HCT116 (cell line): ENCODE measurements at regions not wholly inside any gene's neighbourhood (a gene's known extent, or its start where the extent isn't known, plus 50 kb on each side); places are given as distances from the start of the nearest gene placed in this dataset.

Experiments
- ATAC-seq: fragments of 200-7000 bp; cut with Tn5 transposase; 2 replicates; pipeline ENCODE4 v1.9.1; 2020; ENCODE audit warnings: mild to moderate bottlenecking, moderate library complexity
- BruUV-seq: library from RNA; stranded (reverse); fragments of 400-500 nt; replicated peaks from 2 replicates; lab custom pipeline; 2021; lab: Mats Ljungman, UMichigan
- CTCF ChIA-PET: fragments of 300-600 bp; sonication (Branson Sonifier 250); formaldehyde crosslinking; loops from one replicate; lab custom pipeline; 2021; ENCODE audit warnings: antibody characterized with exemption; lab: Charles Lee
- POLR2A ChIA-PET: fragments of 300-600, 350-600 bp; sonication (Branson Sonifier 250); formaldehyde crosslinking; loops from one replicate; lab custom pipeline; 2021; ENCODE audit warnings: antibody characterized with exemption; lab: Charles Lee
- RAD21 ChIA-PET, 2 experiments: fragments of 300-600 bp; sonication (Branson Sonifier 250); formaldehyde crosslinking; loops; one replicate each; lab custom pipeline; 2023; ENCODE audit warnings: low total read pairs in 2 of 2; ENCODE audit not compliant: uncharacterized antibody in 2 of 2, unreplicated experiment in 2 of 2, low non-redundant PET in 1 of 2; lab: Charles Lee
- DNase-seq: peaks from one replicate; pipeline ENCODE4 v3.0.0-alpha.2; 2010; ENCODE audit warnings: low read depth, low spot score
- H2AFZ ChIP-seq: fragments of 200-600 bp; shearing (Covaris generic), sonication (generic); 2 replicates; pipeline ENCODE4 v1.6.1; 2017; ENCODE audit warnings: low read depth, mixed run types, mixed read lengths, antibody characterized with exemption, low read length; ENCODE audit not compliant: poor library complexity, severe bottlenecking
- H3K27ac ChIP-seq: 2 replicates; pipeline ENCODE4 v1.5.1; 2012; ENCODE audit warnings: low read depth, low read length
- H3K27me3 ChIP-seq: fragments of 200-600 bp; sonication (generic); 2 replicates; pipeline ENCODE4 v1.6.1; 2016; ENCODE audit warnings: mixed run types, low read length, mixed read lengths; ENCODE audit not compliant: insufficient read depth
- H3K36me3 ChIP-seq, 2 experiments: fragments of 200-500 bp in 1 of 2; fragments of 200-600 bp in 1 of 2; sonication (Bioruptor generic) in 1 of 2; sonication (generic) in 1 of 2; 2 replicates each; pipeline versions ENCODE4 v1.5.1 to v1.6.1; 2014 to 2016; ENCODE audit warnings: low read length in 2 of 2, inconsistent platforms in 1 of 2, mixed read lengths in 1 of 2, mixed run types in 1 of 2; ENCODE audit not compliant: insufficient read depth in 2 of 2, control insufficient read depth in 1 of 2
- H3K4me1 ChIP-seq, 2 experiments: fragments of 200-600 bp in 1 of 2; sonication (generic) in 1 of 2; 2 replicates each; pipeline versions ENCODE4 v1.5.1 to v1.6.1; 2012 to 2017; ENCODE audit warnings: low read length in 2 of 2, inconsistent platforms in 1 of 2, mild to moderate bottlenecking in 1 of 2, mixed read lengths in 1 of 2, mixed run types in 1 of 2, moderate library complexity in 1 of 2; ENCODE audit not compliant: insufficient read depth in 2 of 2, control insufficient read depth in 1 of 2
- H3K4me2 ChIP-seq: fragments of 200-600 bp; sonication (generic); 2 replicates; pipeline ENCODE4 v1.6.1; 2017; ENCODE audit warnings: mixed run types, low read length, mixed read lengths
- H3K4me3 ChIP-seq, 2 experiments: fragments of 200-600 bp in 1 of 2; sonication (generic) in 1 of 2; replicated peaks in 1 of 2; 2 replicates each; pipeline ENCODE4 v1.5.1; 2011 to 2016; ENCODE audit warnings: low read length in 2 of 2, control low read depth in 1 of 2, low read depth in 1 of 2, mild to moderate bottlenecking in 1 of 2, mixed read lengths in 1 of 2, mixed run types in 1 of 2
- H3K79me2 ChIP-seq: fragments of 200-600 bp; sonication (generic); 2 replicates; pipeline ENCODE4 v1.6.1; 2017; ENCODE audit warnings: mild to moderate bottlenecking, mixed run types, low read length, moderate library complexity, mixed read lengths; ENCODE audit not compliant: insufficient read depth
- H3K9ac ChIP-seq: fragments of 200-600 bp; sonication (generic); 2 replicates; pipeline ENCODE4 v1.6.1; 2016; ENCODE audit warnings: low read length, mixed read lengths
- H3K9me2 ChIP-seq: fragments of 200-600 bp; sonication (generic), shearing (Covaris generic); 2 replicates; pipeline ENCODE4 v1.6.1; 2017; ENCODE audit warnings: mixed run types, mild to moderate bottlenecking, moderate library complexity; ENCODE audit not compliant: insufficient read depth
- H3K9me3 ChIP-seq, 2 experiments: fragments of 200-500 bp in 1 of 2; fragments of 200-600 bp in 1 of 2; sonication (Bioruptor generic) in 1 of 2; sonication (generic) in 1 of 2; 2 replicates each; pipeline ENCODE4 v1.6.1; 2014 to 2017; ENCODE audit warnings: low read length in 2 of 2, mixed read lengths in 2 of 2, inconsistent platforms in 1 of 2, low read depth in 1 of 2, mild to moderate bottlenecking in 1 of 2, mixed run types in 1 of 2, moderate library complexity in 1 of 2; ENCODE audit not compliant: control insufficient read depth in 1 of 2, insufficient read depth in 1 of 2
- H4K20me1 ChIP-seq: fragments of 200-600 bp; sonication (generic), shearing (Covaris generic); 2 replicates; pipeline ENCODE4 v1.6.1; 2017; ENCODE audit warnings: mixed run types, mild to moderate bottlenecking, moderate library complexity; ENCODE audit not compliant: insufficient read depth
- CBX3 ChIP-seq: IDR thresholded peaks from 2 replicates; pipeline ENCODE4 v1.6.1; 2012; ENCODE audit warnings: low read depth
- CEBPB ChIP-seq: IDR thresholded peaks from 2 replicates; pipeline ENCODE4 v1.6.1; 2012; ENCODE audit warnings: low read depth
- CTCF ChIP-seq, 3 experiments: fragments of 200-600 bp in 1 of 3; sonication (generic) in 1 of 3; IDR thresholded peaks in 2 of 3; conservative IDR thresholded peaks in 1 of 3; 2 replicates each; pipeline ENCODE4 v1.5.1; 2012 to 2017; ENCODE audit warnings: low read depth in 2 of 3, low read length in 2 of 3, antibody characterized with exemption in 1 of 3, borderline replicate concordance in 1 of 3, control low read depth in 1 of 3, mild to moderate bottlenecking in 1 of 3, mixed read lengths in 1 of 3, mixed run types in 1 of 3, moderate library complexity in 1 of 3; ENCODE audit not compliant: insufficient read depth in 1 of 3
- EZH2phosphoT487 ChIP-seq: fragments of 200-600 bp; IDR thresholded peaks from 2 replicates; pipeline ENCODE4 v1.6.1; 2018; ENCODE audit warnings: antibody characterized with exemption, borderline replicate concordance
- FOSL1 ChIP-seq: IDR thresholded peaks from 2 replicates; pipeline ENCODE4 v1.6.1; 2012; ENCODE audit warnings: low read depth
- POLR2A ChIP-seq: IDR thresholded peaks from 2 replicates; pipeline ENCODE4 v1.7.0; 2011; ENCODE audit warnings: borderline replicate concordance; ENCODE audit not compliant: insufficient read depth, insufficient read length; ENCODE audit errors: extremely low read depth
- POLR2AphosphoS5 ChIP-seq: IDR thresholded peaks from 2 replicates; pipeline ENCODE4 v1.6.1; 2011; ENCODE audit warnings: mild to moderate bottlenecking, low read depth, low read length, moderate library complexity
- RAD21 ChIP-seq: IDR thresholded peaks from 2 replicates; pipeline ENCODE4 v1.6.1; 2012; ENCODE audit warnings: low read depth, mild to moderate bottlenecking
- REST ChIP-seq: IDR thresholded peaks from 2 replicates; pipeline ENCODE4 v1.6.1; 2012; ENCODE audit warnings: low read depth
- SIN3A ChIP-seq: IDR thresholded peaks from 2 replicates; pipeline ENCODE4 v1.6.1; 2012; ENCODE audit warnings: low read depth
- SRF ChIP-seq: IDR thresholded peaks from 2 replicates; pipeline ENCODE4 v1.6.1; 2012; ENCODE audit warnings: low read depth
- TCF7L2 ChIP-seq: IDR thresholded peaks from 2 replicates; pipeline ENCODE4 v1.7.0; 2011; ENCODE audit warnings: borderline replicate concordance, inconsistent platforms; ENCODE audit not compliant: insufficient read depth, insufficient read length; ENCODE audit errors: extremely low read depth
- YY1 ChIP-seq: IDR thresholded peaks from 2 replicates; pipeline ENCODE4 v1.6.1; 2011; ENCODE audit warnings: low read length, low read depth, moderate library complexity, mild to moderate bottlenecking; ENCODE audit not compliant: insufficient replicate concordance; ENCODE audit errors: extremely low read depth
- ZFX ChIP-seq: fragments of 450-650 bp; IDR thresholded peaks from 2 replicates; pipeline ENCODE4 v1.6.1; 2017
- intact Hi-C: fragments of 100-400 bp; cut with micrococcal nuclease; formaldehyde crosslinking; loops from 2 replicates; pipeline ENCODE4 v1.10.0; 2022

GRCh38 chr11:104433751-104434150 is 269.8 kb upstream of the PDGFD start:
- intact Hi-C loops, result no loop called here

More at GRCh38 chr11:104433751-104434150, 269.8 kb upstream of the PDGFD start:
- Histone ChIP-seq H2AFZ (no peak overlapping the region), H3K9me3 (no peaks in the 10 kb centered on the region), H3K4me2 (no peak overlapping the region), H3K9ac (no peak overlapping the region), H3K4me3 (no peak overlapping the region), H3K79me2 (no peaks in the 10 kb centered on the region), H3K27ac (no peak overlapping the region), H3K4me1 (no peaks in the 10 kb centered on the region), H3K36me3 (no peaks in the 10 kb centered on the region), H3K9me2 (no peaks in the 10 kb centered on the region), H3K27me3 (no peaks in the 10 kb centered on the region), H4K20me1 (no peaks in the 10 kb centered on the region)
- DNase-seq (no peak), ATAC-seq (no peak)
- RAD21 ChIA-PET, result no interaction called here
- no TSS peak for BruUV-seq
- TF ChIP-seq CTCF (IDR thresholded peaks at IDR 0.05 in 2 of 3, conservative IDR thresholded peaks at IDR 0.05 in 1 of 3; ENCODE audit: borderline replicate concordance in 1 of 3, insufficient read depth in 1 of 3, low read depth in 2 of 3, low read length in 2 of 3) (no peak), TCF7L2 (no peak), CEBPB (no peak), FOSL1 (no peak), SRF (no peak), YY1 (no peak), REST (no peak), CBX3 (no peak), POLR2A (no peak), RAD21 (no peak), POLR2AphosphoS5 (no peak), SIN3A (no peak), EZH2phosphoT487 (no peak), ZFX (no peak)
- CTCF ChIA-PET, result no interaction called here
- POLR2A ChIA-PET, result no interaction called here
